ENCODE measurements at regions not wholly inside any gene's neighbourhood (a gene's known extent, or its start where the extent isn't known, plus 50 kb on each side); places are given as distances from the start of the nearest gene placed in this dataset.

- no peak for ATAC-seq
- H3K4me3 ChIP-seq: no peak overlapping the region
- WGBS, 2 donors: 12 to 26% methylated on average over 2 of the region's 2 CpGs
- no peaks in the 10 kb centered on the region for H3K27me3 ChIP-seq
- H3K4me1 ChIP-seq: no peaks in the 10 kb centered on the region
- no peak for DNase-seq
- H3K36me3 ChIP-seq (replicated peaks in 1 of 2; ENCODE audit: insufficient read depth in 1 of 2, low read depth in 2 of 2): no peaks in the 10 kb centered on the region
- H3K27ac ChIP-seq: no peak overlapping the region
- TF ChIP-seq POLR2A (IDR thresholded peaks at IDR 0.05): no peak
- TF ChIP-seq, protein P1, sequence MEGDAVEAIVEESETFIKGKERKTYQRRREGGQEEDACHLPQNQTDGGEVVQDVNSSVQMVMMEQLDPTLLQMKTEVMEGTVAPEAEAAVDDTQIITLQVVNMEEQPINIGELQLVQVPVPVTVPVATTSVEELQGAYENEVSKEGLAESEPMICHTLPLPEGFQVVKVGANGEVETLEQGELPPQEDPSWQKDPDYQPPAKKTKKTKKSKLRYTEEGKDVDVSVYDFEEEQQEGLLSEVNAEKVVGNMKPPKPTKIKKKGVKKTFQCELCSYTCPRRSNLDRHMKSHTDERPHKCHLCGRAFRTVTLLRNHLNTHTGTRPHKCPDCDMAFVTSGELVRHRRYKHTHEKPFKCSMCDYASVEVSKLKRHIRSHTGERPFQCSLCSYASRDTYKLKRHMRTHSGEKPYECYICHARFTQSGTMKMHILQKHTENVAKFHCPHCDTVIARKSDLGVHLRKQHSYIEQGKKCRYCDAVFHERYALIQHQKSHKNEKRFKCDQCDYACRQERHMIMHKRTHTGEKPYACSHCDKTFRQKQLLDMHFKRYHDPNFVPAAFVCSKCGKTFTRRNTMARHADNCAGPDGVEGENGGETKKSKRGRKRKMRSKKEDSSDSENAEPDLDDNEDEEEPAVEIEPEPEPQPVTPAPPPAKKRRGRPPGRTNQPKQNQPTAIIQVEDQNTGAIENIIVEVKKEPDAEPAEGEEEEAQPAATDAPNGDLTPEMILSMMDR (IDR thresholded peaks at IDR 0.05): no peak
- no peaks in the 10 kb centered on the region for H3K9me3 ChIP-seq
- intact Hi-C loops (cut with DNase I): no loop called here
These were observed 1278.7 kb upstream of the USP15 start for GRCh38 chr12:60981473-60981872.

- H3K9me3 ChIP-seq: no peaks in the 10 kb centered on the region
- H3K4me3 ChIP-seq: no peak overlapping the region
- no peak overlapping the region for H3K27ac ChIP-seq
- no peaks in the 10 kb centered on the region for H3K36me3 ChIP-seq (replicated peaks in 1 of 2; ENCODE audit: insufficient read depth in 1 of 2, low read depth in 2 of 2)
- intact Hi-C loops (cut with DNase I): no loop called here
- ATAC-seq (no peak), DNase-seq (no peak)
- 64 to 71% methylated on average over 2 of the region's 2 CpGs for WGBS, 2 donors
- TF ChIP-seq POLR2A (IDR thresholded peaks at IDR 0.05): no peak
- TF ChIP-seq, protein P1 (IDR thresholded peaks at IDR 0.05): no peak
- no peaks in the 10 kb centered on the region for H3K4me1 ChIP-seq
- no peaks in the 10 kb centered on the region for H3K27me3 ChIP-seq
These were observed 1268.1 kb upstream of the USP15 start for GRCh38 chr12:60992087-60992486.

DNA sequence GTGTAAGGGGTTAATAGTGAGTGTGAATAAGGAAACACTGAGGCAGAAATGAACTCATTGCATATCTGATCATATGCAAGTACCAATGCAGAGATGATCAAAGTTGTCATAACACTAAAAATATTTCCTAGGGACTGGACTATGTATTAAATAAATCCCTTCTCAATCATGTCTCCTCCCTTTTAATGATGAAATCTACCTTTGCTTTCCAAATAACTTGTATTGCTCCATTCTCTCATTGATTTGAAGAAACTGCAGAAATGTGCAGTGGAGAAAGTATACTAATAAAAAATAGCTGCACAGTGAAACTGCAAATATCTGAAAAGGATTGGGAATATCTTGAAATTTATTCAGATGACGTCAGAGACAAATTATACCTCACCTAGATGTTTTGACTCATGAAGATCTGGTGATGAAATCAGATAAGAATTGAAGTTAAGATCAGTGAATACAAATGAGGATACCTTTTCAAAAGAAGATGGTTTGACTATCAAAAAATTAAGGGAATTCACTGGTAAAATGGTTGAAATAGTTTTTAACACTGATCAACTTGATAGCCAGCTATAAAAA is 1264.9 kb upstream of the USP15 start:
- DNase-seq: no peak
- Histone ChIP-seq H3K4me3 (no peak overlapping the region), H3K9me3 (no peaks in the 10 kb centered on the region), H3K4me1 (no peaks in the 10 kb centered on the region), H3K27me3 (no peaks in the 10 kb centered on the region), H3K36me3 (replicated peaks in 1 of 2; ENCODE audit: insufficient read depth in 1 of 2, low read depth in 2 of 2) (no peaks in the 10 kb centered on the region), H3K27ac (no peak overlapping the region)
- 33 to 38% methylated on average over 1 of the region's 1 CpG for WGBS, 2 donors
- intact Hi-C loops (cut with DNase I): no loop called here
- TF ChIP-seq, protein P1 (IDR thresholded peaks at IDR 0.05): no peak
- no peak for TF ChIP-seq POLR2A (IDR thresholded peaks at IDR 0.05)
- no peak for ATAC-seq

GRCh38 chr12:60997869-60998378 is 1262.3 kb upstream of the USP15 start:
- H3K9me3 ChIP-seq: no peaks in the 10 kb centered on the region
- H3K36me3 ChIP-seq (replicated peaks in 1 of 2; ENCODE audit: insufficient read depth in 1 of 2, low read depth in 2 of 2): no peaks in the 10 kb centered on the region
- H3K27ac ChIP-seq: no peak overlapping the region
- H3K4me1 ChIP-seq: no peaks in the 10 kb centered on the region
- TF ChIP-seq, protein P1 (IDR thresholded peaks at IDR 0.05): no peak
- TF ChIP-seq POLR2A (IDR thresholded peaks at IDR 0.05): no peak
- H3K27me3 ChIP-seq: no peaks in the 10 kb centered on the region
- H3K4me3 ChIP-seq: no peak overlapping the region
- ATAC-seq: no peak
- intact Hi-C loops (cut with DNase I): no loop called here
- WGBS, 2 donors: 46 to 51% methylated on average over 1 of the region's 1 CpG
- DNase-seq: no peak

GRCh38 chr12:61009192-61009591 is 1251.0 kb upstream of the USP15 start:
- H3K27ac ChIP-seq: no peak overlapping the region
- H3K4me1 ChIP-seq: no peaks in the 10 kb centered on the region
- no peak for DNase-seq
- WGBS, 2 donors: 39 to 47% methylated on average over 2 of the region's 2 CpGs
- no peak overlapping the region for H3K4me3 ChIP-seq
- no peaks in the 10 kb centered on the region for H3K36me3 ChIP-seq (replicated peaks in 1 of 2; ENCODE audit: insufficient read depth in 1 of 2, low read depth in 2 of 2)
- intact Hi-C loops (cut with DNase I): no loop called here
- no peaks in the 10 kb centered on the region for H3K9me3 ChIP-seq
- no peak for TF ChIP-seq POLR2A (IDR thresholded peaks at IDR 0.05)
- TF ChIP-seq, protein P1 (IDR thresholded peaks at IDR 0.05): no peak
- ATAC-seq: no peak
- H3K27me3 ChIP-seq: no peaks in the 10 kb centered on the region
